SK-N-SH treated with all-trans-retinoic acid at 6 μM for 48 hours (cell line): ENCODE measurements at regions not wholly inside any gene's neighbourhood (a gene's known extent, or its start where the extent isn't known, plus 50 kb on each side); places are given as distances from the start of the nearest gene placed in this dataset.

Source experiments
- CSDC2 ChIP-seq: fragments of 250-450 bp; sonication (Bioruptor Pico); IDR thresholded peaks from 2 replicates; pipeline ENCODE4 v1.5.0; 2020; ENCODE audit warnings: mild to moderate bottlenecking, moderate library complexity
- GLIS3 ChIP-seq: fragments of 250-450 bp; sonication (Bioruptor Pico); IDR thresholded peaks from 2 replicates; pipeline ENCODE4 v1.5.0; 2020; ENCODE audit warnings: mild to moderate bottlenecking, moderate library complexity
- PATZ1 ChIP-seq: fragments of 250-450 bp; sonication (Bioruptor Pico); IDR thresholded peaks from 2 replicates; pipeline ENCODE4 v1.8.0; 2020; ENCODE audit warnings: mild to moderate bottlenecking, moderate library complexity, borderline replicate concordance
- POU6F1 ChIP-seq: fragments of 250-450 bp; sonication (Bioruptor Pico); IDR thresholded peaks from 2 replicates; pipeline ENCODE4 v1.8.0; 2021; ENCODE audit warnings: low read depth, mild to moderate bottlenecking, moderate library complexity, borderline replicate concordance
- RARB ChIP-seq: fragments of 250-450 bp; sonication (Bioruptor Pico); IDR thresholded peaks from 2 replicates; pipeline ENCODE4 v1.8.0; 2021; ENCODE audit warnings: mild to moderate bottlenecking, moderate library complexity
- ZC3H10 ChIP-seq: fragments of 250-450 bp; sonication (Bioruptor Pico); IDR thresholded peaks from 2 replicates; pipeline ENCODE4 v1.5.1; 2021; ENCODE audit warnings: mild to moderate bottlenecking, moderate library complexity
- ZFP3 ChIP-seq: fragments of 250-450 bp; sonication (Bioruptor Pico); IDR thresholded peaks from 2 replicates; pipeline ENCODE4 v1.5.0; 2020; ENCODE audit warnings: mild to moderate bottlenecking, moderate library complexity
- ZFP30 ChIP-seq: fragments of 450-650 bp; formaldehyde crosslinking; IDR thresholded peaks from 2 replicates; pipeline ENCODE4 v1.5.0; 2022; ENCODE audit warnings: mild to moderate bottlenecking, moderate library complexity

GRCh38 chr3:153513236-153513635 is 351.2 kb downstream of the RAP2B start:
- TF ChIP-seq PATZ1 (CRISPR knock-in tag) = no peak
- no peak for TF ChIP-seq ZFP30
- TF ChIP-seq GLIS3 (CRISPR knock-in tag) = no peak
- no peak for TF ChIP-seq CSDC2
- no peak for TF ChIP-seq RARB
- no peak for TF ChIP-seq POU6F1
- no peak for TF ChIP-seq ZFP3 (CRISPR knock-in tag)
- no peak for TF ChIP-seq ZC3H10 (CRISPR knock-in tag)
